CD4-positive, alpha-beta T cell (primary cell): ENCODE measurements at regions not wholly inside any gene's neighbourhood (a gene's known extent, or its start where the extent isn't known, plus 50 kb on each side); places are given as distances from the start of the nearest gene placed in this dataset.

Experiments used
- ATAC-seq: fragments of 200-7000 bp; cut with Tn5 transposase; one replicate; pipeline ENCODE4 v1.10.0; 2022; ENCODE audit warnings: mild to moderate bottlenecking; ENCODE audit not compliant: poor library complexity
- CTCF ChIA-PET: fragments of 350-600 bp; sonication (Branson Sonifier 250); formaldehyde crosslinking; loops from one replicate; lab custom pipeline; 2021; ENCODE audit warnings: antibody characterized with exemption, inconsistent platforms; lab: Charles Lee
- POLR2A ChIA-PET: fragments of 350-600 bp; sonication (Branson Sonifier 250); formaldehyde crosslinking; loops from one replicate; lab custom pipeline; 2021; ENCODE audit warnings: antibody characterized with exemption, inconsistent platforms; lab: Charles Lee
- DNase-seq, 14 experiments: peaks; one replicate each; pipeline ENCODE4 v3.0.0-alpha.2; 2013 to 2020; ENCODE audit warnings: mixed read lengths in 2 of 14
- H3K27ac ChIP-seq, 2 donors: one replicate each; pipeline versions ENCODE4 v1.5.1 to v1.7.0; 2013; ENCODE audit warnings: low read length in 2 of 2, low read depth in 1 of 2, mild to moderate bottlenecking in 1 of 2
- H3K27me3 ChIP-seq, 2 experiments: 1 replicate in 1 of 2; 2 replicates in 1 of 2; pipeline versions ENCODE4 v1.6.1 to v1.7.0; 2013; ENCODE audit warnings: low read length in 2 of 2, control low read depth in 1 of 2, mild to moderate bottlenecking in 1 of 2, moderate library complexity in 1 of 2; ENCODE audit not compliant: insufficient read depth in 2 of 2, control insufficient read depth in 1 of 2
- H3K36me3 ChIP-seq: one replicate; pipeline ENCODE4 v1.6.1; 2013; ENCODE audit warnings: low read length, control low read depth; ENCODE audit not compliant: insufficient read depth
- H3K4me1 ChIP-seq: one replicate; pipeline ENCODE4 v1.6.1; 2013; ENCODE audit warnings: low read length, control low read depth; ENCODE audit not compliant: insufficient read depth
- H3K4me3 ChIP-seq: one replicate; pipeline ENCODE4 v1.5.1; 2013; ENCODE audit warnings: mild to moderate bottlenecking, low read length, moderate library complexity
- H3K9me3 ChIP-seq, 2 experiments: 1 replicate in 1 of 2; 2 replicates in 1 of 2; pipeline versions ENCODE4 v1.6.1 to v1.7.0; 2013; ENCODE audit warnings: low read length in 2 of 2, mild to moderate bottlenecking in 2 of 2, control low read depth in 1 of 2, moderate library complexity in 1 of 2; ENCODE audit not compliant: control insufficient read depth in 1 of 2, insufficient read depth in 1 of 2
- H3K27ac Mint-ChIP-seq: one replicate; pipeline ENCODE4 v1.8.0; 2020; ENCODE audit warnings: mixed read lengths
- H3K27me3 Mint-ChIP-seq: one replicate; pipeline ENCODE4 v1.8.0; 2021; ENCODE audit warnings: mixed read lengths
- H3K36me3 Mint-ChIP-seq: one replicate; pipeline ENCODE4 v1.8.0; 2021; ENCODE audit warnings: low read depth, mixed read lengths
- H3K4me1 Mint-ChIP-seq: one replicate; pipeline ENCODE4 v1.8.0; 2021; ENCODE audit warnings: low read depth, mixed read lengths
- H3K4me3 Mint-ChIP-seq: one replicate; pipeline ENCODE4 v1.8.0; 2020; ENCODE audit warnings: mild to moderate bottlenecking, mixed read lengths
- H3K9me3 Mint-ChIP-seq: one replicate; pipeline ENCODE4 v1.8.0; 2020; ENCODE audit warnings: mixed read lengths
- CTCF ChIP-seq: fragments of 200-600 bp; IDR thresholded peaks from one replicate; pipeline ENCODE4 v1.8.0; 2022; ENCODE audit warnings: antibody characterized with exemption, mild to moderate bottlenecking
- intact Hi-C, 2 experiments: fragments of 100-400 bp; cut with DNase I in 1 of 2; cut with micrococcal nuclease in 1 of 2; formaldehyde crosslinking; loops; one replicate each; pipeline versions ENCODE4 v1.15.1 to v1.9.0; 2023 to 2025; cut with DNase I, micrococcal nuclease

- H3K9me3 ChIP-seq: no peaks in the 10 kb centered on the region
- DNase-seq: no peak
Observed at GRCh38 chr3:26799679-26800317, 177.2 kb downstream of the LRRC3B start.

GRCh38 chr3:26807272-26807671 is 184.7 kb downstream of the LRRC3B start:
- no peak for TF ChIP-seq CTCF
- intact Hi-C loops: no loop called here

More at GRCh38 chr3:26799679-26800317, 177.2 kb downstream of the LRRC3B start:
- Mint-ChIP-seq H3K27ac (no peak overlapping the region), H3K4me1 (no peaks in the 10 kb centered on the region), H3K9me3 (no peaks in the 10 kb centered on the region), H3K36me3 (no peaks in the 10 kb centered on the region), H3K27me3 (no peaks in the 10 kb centered on the region), H3K4me3 (no peak overlapping the region)
- ChIA-PET POLR2A (no interaction called here), CTCF (no interaction called here)
- Histone ChIP-seq H3K4me3 (no peak overlapping the region), H3K36me3 (no peaks in the 10 kb centered on the region), H3K4me1 (no peaks in the 10 kb centered on the region), H3K27ac (no peak overlapping the region), H3K27me3 (no peaks in the 10 kb centered on the region)
- no peak for TF ChIP-seq CTCF
- no peak for ATAC-seq
- intact Hi-C loops: no loop called here

GRCh38 chr3:26825454-26825853 is 202.9 kb downstream of the LRRC3B start:
- H3K27me3 ChIP-seq: no peaks in the 10 kb centered on the region
- H3K27me3 Mint-ChIP-seq: no peaks in the 10 kb centered on the region

More at GRCh38 chr3:26807272-26807671, 184.7 kb downstream of the LRRC3B start:
- Histone ChIP-seq H3K27ac (no peak overlapping the region), H3K27me3 (no peaks in the 10 kb centered on the region), H3K36me3 (no peaks in the 10 kb centered on the region), H3K9me3 (no peaks in the 10 kb centered on the region), H3K4me3 (no peak overlapping the region), H3K4me1 (no peaks in the 10 kb centered on the region)
- no peaks in the 10 kb centered on the region for H3K36me3 Mint-ChIP-seq
- no peak overlapping the region for H3K4me3 Mint-ChIP-seq
- H3K27ac Mint-ChIP-seq: no peak overlapping the region
- ATAC-seq (no peak), DNase-seq (no peak)
- no peaks in the 10 kb centered on the region for H3K4me1 Mint-ChIP-seq
- CTCF ChIA-PET: no interaction called here
- H3K27me3 Mint-ChIP-seq: no peaks in the 10 kb centered on the region
- POLR2A ChIA-PET: no interaction called here
- peaks cover 5% of the 10 kb centered on the region for H3K9me3 Mint-ChIP-seq

More at GRCh38 chr3:26825454-26825853, 202.9 kb downstream of the LRRC3B start:
- H3K36me3 Mint-ChIP-seq: no peaks in the 10 kb centered on the region
- TF ChIP-seq CTCF: no peak
- H3K9me3 Mint-ChIP-seq: peaks cover 12% of the 10 kb centered on the region
- ATAC-seq: no peak
- Histone ChIP-seq H3K4me1 (no peaks in the 10 kb centered on the region), H3K9me3 (peaks cover 15 to 19% of the 10 kb centered on the region in 2 experiments), H3K4me3 (no peak overlapping the region), H3K36me3 (no peaks in the 10 kb centered on the region), H3K27ac (no peak overlapping the region)
- H3K27ac Mint-ChIP-seq: no peak overlapping the region
- intact Hi-C loops: no loop called here
- CTCF ChIA-PET: no interaction called here
- no peaks in the 10 kb centered on the region for H3K4me1 Mint-ChIP-seq
- no peak for DNase-seq
- H3K4me3 Mint-ChIP-seq: no peak overlapping the region
- POLR2A ChIA-PET: no interaction called here
